ENCODE measurements at regions not wholly inside any gene's neighbourhood (a gene's known extent, or its start where the extent isn't known, plus 50 kb on each side); places are given as distances from the start of the nearest gene placed in this dataset.

GRCh38 chr1:208298593-208299269 is 54.5 kb upstream of the PLXNA2 start:
- no peak for DNase-seq

- no peak for DNase-seq
Observed at GRCh38 chr1:208300084-208300770, 56.0 kb upstream of the PLXNA2 start.

GRCh38 chr1:208302699-208303238 is 58.6 kb upstream of the PLXNA2 start:
- DNase-seq: no peak

- DNase-seq: no peak
Observed at GRCh38 chr1:208303743-208304712, 59.8 kb upstream of the PLXNA2 start.

- DNase-seq: no peak
Observed at GRCh38 chr1:208308221-208308620, 64.0 kb upstream of the PLXNA2 start.

GRCh38 chr1:208309771-208310170 is 65.6 kb upstream of the PLXNA2 start:
- DNase-seq: no peak

GRCh38 chr1:208312706-208313105 is 68.5 kb upstream of the PLXNA2 start:
- no peak for DNase-seq

- no peak for DNase-seq
Observed at GRCh38 chr1:208314431-208314830, 70.2 kb upstream of the PLXNA2 start.

GRCh38 chr1:208318150-208318734 is 74.1 kb upstream of the PLXNA2 start:
- no peak for DNase-seq

- DNase-seq: no peak
Observed at GRCh38 chr1:208324005-208324404, 79.8 kb upstream of the PLXNA2 start.

- DNase-seq: no peak
Observed at GRCh38 chr1:208326033-208326432, 81.8 kb upstream of the PLXNA2 start.

GRCh38 chr1:208329300-208329699 is 85.1 kb upstream of the PLXNA2 start:
- DNase-seq: no peak

- no peak for DNase-seq
Observed at GRCh38 chr1:208332036-208332773, 88.0 kb upstream of the PLXNA2 start.

GRCh38 chr1:208332774-208333126 is 88.6 kb upstream of the PLXNA2 start:
- DNase-seq: no peak

GRCh38 chr1:208333676-208334075 is 89.5 kb upstream of the PLXNA2 start:
- DNase-seq: no peak

GRCh38 chr1:208335371-208336136 is 91.4 kb upstream of the PLXNA2 start:
- no peak for DNase-seq

- peak; percentile 72 for DNase-seq
Observed at GRCh38 chr1:208336137-208336518, 91.9 kb upstream of the PLXNA2 start.

- no peak for DNase-seq
Observed at GRCh38 chr1:208339911-208340310, 95.7 kb upstream of the PLXNA2 start.

- DNase-seq: no peak
Observed at GRCh38 chr1:208343226-208343625, 99.0 kb upstream of the PLXNA2 start.

- DNase-seq: no peak
Observed at GRCh38 chr1:208344202-208344857, 100.1 kb upstream of the PLXNA2 start.

- DNase-seq: no peak
Observed at GRCh38 chr1:208347191-208347590, 103.0 kb upstream of the PLXNA2 start.
